NT2/D1 (cell line): ENCODE measurements at regions not wholly inside any gene's neighbourhood (a gene's known extent, or its start where the extent isn't known, plus 50 kb on each side); places are given as distances from the start of the nearest gene placed in this dataset.

Source experiments
- SUZ12 ChIP-seq: IDR thresholded peaks from 2 replicates; pipeline ENCODE4 v1.6.1; 2011; ENCODE audit not compliant: insufficient read length, insufficient read depth; ENCODE audit errors: extremely low read depth
- YY1 ChIP-seq: IDR thresholded peaks from 2 replicates; pipeline ENCODE4 v1.6.1; 2011; ENCODE audit not compliant: insufficient read length, insufficient read depth

- TF ChIP-seq SUZ12 (no peak), YY1 (no peak)
Observed at GRCh38 chr6:134527108-134527787, 209.3 kb upstream of the SGK1 start.
